Cardiac fibroblast (primary cell): ENCODE measurements at regions not wholly inside any gene's neighbourhood (a gene's known extent, or its start where the extent isn't known, plus 50 kb on each side); places are given as distances from the start of the nearest gene placed in this dataset.

Source experiments
- DNase-seq, 2 donors: peaks; one replicate each; pipeline versions ENCODE4 v3.0.0 to v3.0.0-alpha.2; 2010; ENCODE audit warnings: low read depth in 2 of 2
- H3K4me3 ChIP-seq, 2 donors: replicated peaks in 1 of 2; 1 replicate in 1 of 2; 2 replicates in 1 of 2; pipeline ENCODE4 v1.5.1; 2011; ENCODE audit warnings: low read depth in 2 of 2, low read length in 2 of 2, mild to moderate bottlenecking in 2 of 2, moderate library complexity in 1 of 2
- TF ChIP-seq, protein P1 (sequence below): IDR thresholded peaks from one replicate; pipeline ENCODE4 v1.5.1; 2011; ENCODE audit warnings: low read depth, mild to moderate bottlenecking, low read length, inconsistent platforms

GRCh38 chr9:2972475-2972874, 128.6 kb upstream of the PUM3 start:
- DNase-seq, result no peak
- TF ChIP-seq, protein P1, sequence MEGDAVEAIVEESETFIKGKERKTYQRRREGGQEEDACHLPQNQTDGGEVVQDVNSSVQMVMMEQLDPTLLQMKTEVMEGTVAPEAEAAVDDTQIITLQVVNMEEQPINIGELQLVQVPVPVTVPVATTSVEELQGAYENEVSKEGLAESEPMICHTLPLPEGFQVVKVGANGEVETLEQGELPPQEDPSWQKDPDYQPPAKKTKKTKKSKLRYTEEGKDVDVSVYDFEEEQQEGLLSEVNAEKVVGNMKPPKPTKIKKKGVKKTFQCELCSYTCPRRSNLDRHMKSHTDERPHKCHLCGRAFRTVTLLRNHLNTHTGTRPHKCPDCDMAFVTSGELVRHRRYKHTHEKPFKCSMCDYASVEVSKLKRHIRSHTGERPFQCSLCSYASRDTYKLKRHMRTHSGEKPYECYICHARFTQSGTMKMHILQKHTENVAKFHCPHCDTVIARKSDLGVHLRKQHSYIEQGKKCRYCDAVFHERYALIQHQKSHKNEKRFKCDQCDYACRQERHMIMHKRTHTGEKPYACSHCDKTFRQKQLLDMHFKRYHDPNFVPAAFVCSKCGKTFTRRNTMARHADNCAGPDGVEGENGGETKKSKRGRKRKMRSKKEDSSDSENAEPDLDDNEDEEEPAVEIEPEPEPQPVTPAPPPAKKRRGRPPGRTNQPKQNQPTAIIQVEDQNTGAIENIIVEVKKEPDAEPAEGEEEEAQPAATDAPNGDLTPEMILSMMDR, result no peak
- H3K4me3 ChIP-seq, result no peak overlapping the region

DNA sequence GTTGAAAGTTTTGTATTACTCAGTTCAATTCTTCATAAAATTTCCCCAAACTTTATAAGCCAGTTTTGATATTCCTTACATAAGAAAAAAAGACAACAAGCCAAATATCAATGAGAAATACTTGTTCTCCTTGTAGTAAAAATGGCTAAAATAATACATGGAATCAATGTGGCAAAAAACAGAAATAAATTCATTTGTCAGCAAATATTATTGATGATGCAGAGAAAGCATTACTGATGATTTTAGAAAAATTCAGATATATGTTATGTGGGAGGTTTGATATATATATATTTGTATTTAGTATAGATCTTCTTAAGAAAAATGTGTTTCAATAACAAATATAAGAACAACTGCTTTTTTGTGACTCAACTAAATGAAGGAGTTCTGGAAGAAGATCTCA, 127.0 kb upstream of the PUM3 start:
- TF ChIP-seq, protein P1, result no peak
- no peak overlapping the region for H3K4me3 ChIP-seq
- no peak for DNase-seq

DNA sequence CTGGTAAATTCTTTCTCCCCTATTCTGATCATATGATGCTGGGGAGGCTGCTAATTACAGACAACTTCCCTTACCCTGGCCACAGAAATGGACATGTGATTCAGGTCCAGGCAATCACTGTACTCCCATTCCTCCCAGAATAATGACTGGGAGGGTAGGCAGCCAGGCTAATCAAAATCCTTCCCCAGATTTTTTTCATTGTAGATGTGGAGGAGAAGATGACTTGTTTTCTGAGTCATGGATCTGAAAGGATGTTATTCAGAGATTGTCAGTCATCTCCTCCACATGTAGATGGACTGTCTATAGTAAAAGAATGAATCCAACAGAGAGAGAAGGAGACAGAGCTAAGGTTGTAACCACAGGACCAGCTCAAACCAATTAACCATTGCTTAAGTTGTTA, 123.9 kb upstream of the PUM3 start:
- DNase-seq, result no peak
- H3K4me3 ChIP-seq, result no peak overlapping the region
- TF ChIP-seq, protein P1, result no peak

- no peak overlapping the region for H3K4me3 ChIP-seq
- no peak for DNase-seq
- TF ChIP-seq, protein P1, result no peak
These were observed 122.8 kb upstream of the PUM3 start for GRCh38 chr9:2966565-2967300.

- TF ChIP-seq, protein P1, result no peak
- no peak overlapping the region for H3K4me3 ChIP-seq
- no peak for DNase-seq
These were observed 120.6 kb upstream of the PUM3 start for GRCh38 chr9:2964470-2964869.

DNA sequence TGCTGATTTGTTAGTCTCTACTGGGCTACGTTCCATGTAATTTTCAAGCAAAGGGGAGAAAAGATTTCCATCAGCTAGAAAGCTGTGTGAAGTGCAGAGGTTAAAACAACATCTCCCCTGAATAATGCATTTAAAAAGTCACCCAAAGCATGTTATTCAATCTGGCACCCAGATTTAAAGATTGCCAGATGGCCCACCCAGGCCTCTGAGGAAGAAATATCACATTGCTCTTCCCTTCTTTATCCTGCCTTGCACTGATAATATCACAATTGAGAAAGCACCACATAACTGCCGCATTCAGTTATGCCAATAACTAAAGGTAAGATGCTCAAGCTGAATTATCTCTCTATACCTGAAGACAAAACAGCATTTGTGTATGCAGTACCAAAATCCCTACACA, 119.4 kb upstream of the PUM3 start:
- TF ChIP-seq, protein P1, result no peak
- H3K4me3 ChIP-seq, result no peak overlapping the region
- DNase-seq, result no peak
